Adrenal gland (tissue), 5 donors: ENCODE measurements at regions not wholly inside any gene's neighbourhood (a gene's known extent, or its start where the extent isn't known, plus 50 kb on each side); places are given as distances from the start of the nearest gene placed in this dataset.

Experiments used
- POLR2A ChIP-seq, 2 donors: fragments of 450-650 bp; IDR thresholded peaks; one replicate each; pipeline ENCODE4 v1.6.1; 2017; ENCODE audit warnings: antibody characterized with exemption in 2 of 2, mild to moderate bottlenecking in 2 of 2, moderate library complexity in 1 of 2
- TF ChIP-seq, protein P1 (sequence below), 6 experiments: fragments of 450-650 bp in 4 of 6; fragments of 200-600 bp in 2 of 6; sonication (generic) in 1 of 6; IDR thresholded peaks; 1 replicate in 5 of 6; 2 replicates in 1 of 6; pipeline versions ENCODE4 v1.5.1 to v1.8.0; 2016 to 2021; ENCODE audit warnings: antibody characterized with exemption in 6 of 6, mild to moderate bottlenecking in 2 of 6, moderate library complexity in 1 of 6
- donor health status: DM: no; HTN: no; CAD: no.

DNA sequence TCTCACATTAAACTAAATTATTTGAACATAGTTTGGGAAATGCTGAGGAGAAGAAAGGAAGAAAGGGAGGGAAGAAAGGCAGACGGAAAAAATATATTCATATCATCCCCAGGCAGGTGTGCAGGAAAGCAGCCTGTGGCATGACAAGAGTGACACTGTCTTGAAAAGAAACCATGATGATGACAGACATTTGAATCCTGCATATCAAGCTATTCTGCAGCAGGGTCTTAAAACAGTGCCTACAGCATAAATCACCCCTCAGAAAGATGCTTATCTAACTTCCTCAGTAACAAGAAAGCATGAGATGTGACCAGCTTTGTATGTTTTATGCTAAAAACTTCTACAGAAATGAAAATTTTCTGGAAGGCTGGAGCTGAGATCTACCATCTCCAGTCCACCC lies 144.5 kb upstream of the GRM7 start:
- TF ChIP-seq, protein P1, sequence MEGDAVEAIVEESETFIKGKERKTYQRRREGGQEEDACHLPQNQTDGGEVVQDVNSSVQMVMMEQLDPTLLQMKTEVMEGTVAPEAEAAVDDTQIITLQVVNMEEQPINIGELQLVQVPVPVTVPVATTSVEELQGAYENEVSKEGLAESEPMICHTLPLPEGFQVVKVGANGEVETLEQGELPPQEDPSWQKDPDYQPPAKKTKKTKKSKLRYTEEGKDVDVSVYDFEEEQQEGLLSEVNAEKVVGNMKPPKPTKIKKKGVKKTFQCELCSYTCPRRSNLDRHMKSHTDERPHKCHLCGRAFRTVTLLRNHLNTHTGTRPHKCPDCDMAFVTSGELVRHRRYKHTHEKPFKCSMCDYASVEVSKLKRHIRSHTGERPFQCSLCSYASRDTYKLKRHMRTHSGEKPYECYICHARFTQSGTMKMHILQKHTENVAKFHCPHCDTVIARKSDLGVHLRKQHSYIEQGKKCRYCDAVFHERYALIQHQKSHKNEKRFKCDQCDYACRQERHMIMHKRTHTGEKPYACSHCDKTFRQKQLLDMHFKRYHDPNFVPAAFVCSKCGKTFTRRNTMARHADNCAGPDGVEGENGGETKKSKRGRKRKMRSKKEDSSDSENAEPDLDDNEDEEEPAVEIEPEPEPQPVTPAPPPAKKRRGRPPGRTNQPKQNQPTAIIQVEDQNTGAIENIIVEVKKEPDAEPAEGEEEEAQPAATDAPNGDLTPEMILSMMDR (IDR thresholded peaks at IDR 0.05) = no peak
- TF ChIP-seq POLR2A (IDR thresholded peaks at IDR 0.05) = no peak
